ENCODE measurements at regions not wholly inside any gene's neighbourhood (a gene's known extent, or its start where the extent isn't known, plus 50 kb on each side); places are given as distances from the start of the nearest gene placed in this dataset.

DNA sequence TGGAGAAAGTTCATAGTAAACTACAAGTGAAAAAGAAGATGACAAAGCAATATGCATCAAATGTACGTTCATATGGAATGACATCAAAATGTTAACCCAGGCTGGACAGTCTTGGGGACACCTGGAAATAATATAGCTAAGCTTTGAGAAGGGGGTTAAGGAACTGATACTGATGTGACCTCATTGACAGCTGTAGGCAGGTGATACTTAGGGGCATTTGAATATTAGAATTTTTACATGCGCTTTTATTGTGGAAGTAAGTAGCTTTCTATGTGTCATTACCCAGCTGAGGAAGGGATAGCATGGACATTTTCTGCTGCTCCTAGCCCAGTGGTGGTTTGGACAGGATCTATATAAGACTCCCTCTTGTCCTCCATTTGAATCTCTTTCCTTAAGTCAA, 299.7 kb downstream of the CWC27 start:
- no peak overlapping the region for H3K4me3 ChIP-seq (ENCODE audit: low read depth, low read length)
- TF ChIP-seq, protein P1, sequence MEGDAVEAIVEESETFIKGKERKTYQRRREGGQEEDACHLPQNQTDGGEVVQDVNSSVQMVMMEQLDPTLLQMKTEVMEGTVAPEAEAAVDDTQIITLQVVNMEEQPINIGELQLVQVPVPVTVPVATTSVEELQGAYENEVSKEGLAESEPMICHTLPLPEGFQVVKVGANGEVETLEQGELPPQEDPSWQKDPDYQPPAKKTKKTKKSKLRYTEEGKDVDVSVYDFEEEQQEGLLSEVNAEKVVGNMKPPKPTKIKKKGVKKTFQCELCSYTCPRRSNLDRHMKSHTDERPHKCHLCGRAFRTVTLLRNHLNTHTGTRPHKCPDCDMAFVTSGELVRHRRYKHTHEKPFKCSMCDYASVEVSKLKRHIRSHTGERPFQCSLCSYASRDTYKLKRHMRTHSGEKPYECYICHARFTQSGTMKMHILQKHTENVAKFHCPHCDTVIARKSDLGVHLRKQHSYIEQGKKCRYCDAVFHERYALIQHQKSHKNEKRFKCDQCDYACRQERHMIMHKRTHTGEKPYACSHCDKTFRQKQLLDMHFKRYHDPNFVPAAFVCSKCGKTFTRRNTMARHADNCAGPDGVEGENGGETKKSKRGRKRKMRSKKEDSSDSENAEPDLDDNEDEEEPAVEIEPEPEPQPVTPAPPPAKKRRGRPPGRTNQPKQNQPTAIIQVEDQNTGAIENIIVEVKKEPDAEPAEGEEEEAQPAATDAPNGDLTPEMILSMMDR (IDR thresholded peaks at IDR 0.05; ENCODE audit: control insufficient read depth, extremely low read depth, insufficient read depth), result no peak
- DNase-seq (ENCODE audit: low read depth), result no peak

- no peak for DNase-seq (ENCODE audit: low read depth)
- no peak overlapping the region for H3K4me3 ChIP-seq (ENCODE audit: low read depth, low read length)
- TF ChIP-seq, protein P1 (IDR thresholded peaks at IDR 0.05; ENCODE audit: control insufficient read depth, extremely low read depth, insufficient read depth), result no peak
Measured at GRCh38 chr5:65070026-65070425, 301.3 kb downstream of the CWC27 start.

GRCh38 chr5:65072850-65073249, 304.1 kb downstream of the CWC27 start:
- no peak for DNase-seq (ENCODE audit: low read depth)
- TF ChIP-seq, protein P1 (IDR thresholded peaks at IDR 0.05; ENCODE audit: control insufficient read depth, extremely low read depth, insufficient read depth), result no peak
- H3K4me3 ChIP-seq (ENCODE audit: low read depth, low read length), result no peak overlapping the region

DNA sequence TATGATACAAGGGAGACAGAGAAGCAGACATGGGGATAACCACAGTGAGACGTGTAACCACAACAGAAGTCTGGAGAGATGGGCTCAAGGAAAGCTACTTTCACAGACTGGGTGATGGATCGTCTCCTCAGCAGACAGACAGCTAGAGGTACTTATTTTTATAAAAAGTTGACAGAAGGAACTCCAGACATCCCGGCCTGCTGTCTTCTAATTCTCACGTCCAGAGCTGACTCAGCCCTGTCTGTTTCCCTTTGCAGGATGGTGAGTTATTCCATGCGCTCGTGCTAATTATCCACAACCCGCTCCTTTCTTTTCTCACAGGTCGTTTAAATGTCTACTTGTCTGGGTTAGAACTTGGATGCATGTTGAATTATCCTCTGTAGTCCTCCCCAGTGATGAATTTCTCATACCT, 304.5 kb downstream of the CWC27 start:
- TF ChIP-seq, protein P1 (IDR thresholded peaks at IDR 0.05; ENCODE audit: control insufficient read depth, extremely low read depth, insufficient read depth), result no peak
- no peak for DNase-seq (ENCODE audit: low read depth)
- H3K4me3 ChIP-seq (ENCODE audit: low read depth, low read length), result no peak overlapping the region

DNA sequence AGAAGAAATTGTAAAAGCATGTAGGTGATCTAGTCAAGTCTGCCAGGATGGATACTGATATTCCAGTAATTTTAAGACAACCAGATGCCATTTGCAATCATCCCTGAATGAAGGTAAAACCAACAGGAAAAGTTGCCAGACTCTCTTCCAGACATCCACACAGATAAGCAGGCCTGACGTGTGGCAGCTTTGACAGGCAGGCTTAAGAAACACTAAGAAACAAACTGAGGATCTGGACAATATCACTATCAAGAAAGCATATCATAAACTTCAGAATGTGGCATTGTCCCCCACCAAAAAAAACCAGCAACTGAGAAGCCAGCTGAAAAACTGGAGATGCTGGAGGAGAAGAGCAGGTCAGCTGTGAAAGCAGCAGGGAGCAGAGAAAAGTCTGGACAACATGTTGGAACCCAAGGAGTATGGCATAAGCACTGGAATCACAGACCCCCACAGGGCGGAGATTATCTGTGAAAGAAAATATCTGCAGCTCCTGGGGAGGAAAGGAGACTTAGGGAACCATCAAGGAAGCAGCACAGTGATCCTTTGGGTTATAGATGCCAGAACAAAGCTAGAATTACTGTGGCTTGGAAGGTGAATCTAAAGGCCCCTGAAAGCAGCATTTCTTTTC, 307.0 kb downstream of the CWC27 start:
- DNase-seq (ENCODE audit: low read depth), result no peak

GRCh38 chr5:65076251-65076869, 307.6 kb downstream of the CWC27 start:
- no peak overlapping the region for H3K4me3 ChIP-seq (ENCODE audit: low read depth, low read length)
- TF ChIP-seq, protein P1 (IDR thresholded peaks at IDR 0.05; ENCODE audit: control insufficient read depth, extremely low read depth, insufficient read depth), result peak; percentile 39
- DNase-seq (ENCODE audit: low read depth), result peak; percentile 33

More for the DNA sequence above, 307.0 kb downstream of the CWC27 start:
- H3K4me3 ChIP-seq (ENCODE audit: low read depth, low read length), result no peak overlapping the region
- TF ChIP-seq, protein P1 (IDR thresholded peaks at IDR 0.05; ENCODE audit: control insufficient read depth, extremely low read depth, insufficient read depth), result no peak

DNA sequence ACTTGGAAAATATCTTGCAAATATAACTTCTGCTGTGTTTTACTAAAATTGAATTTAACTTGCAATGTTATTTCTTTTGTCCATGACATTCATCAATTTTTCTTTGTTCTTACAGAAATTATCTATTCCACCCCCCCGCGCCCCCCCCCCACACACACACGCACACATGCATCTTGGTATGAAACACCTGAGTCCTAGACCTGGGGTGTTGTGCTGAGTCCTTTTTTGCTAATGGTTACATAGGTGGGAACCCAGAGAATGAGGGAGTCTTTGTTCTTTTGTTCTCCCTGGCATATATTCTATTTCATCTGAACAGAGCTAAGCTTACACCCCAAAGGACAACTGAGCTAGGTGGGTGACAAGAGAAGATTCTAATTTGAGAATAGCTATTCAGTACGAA, 308.9 kb downstream of the CWC27 start:
- no peak overlapping the region for H3K4me3 ChIP-seq (ENCODE audit: low read depth, low read length)
- TF ChIP-seq, protein P1 (IDR thresholded peaks at IDR 0.05; ENCODE audit: control insufficient read depth, extremely low read depth, insufficient read depth), result no peak
- DNase-seq (ENCODE audit: low read depth), result no peak
